Neuronal stem cell (in vitro differentiated cells): ENCODE measurements at regions not wholly inside any gene's neighbourhood (a gene's known extent, or its start where the extent isn't known, plus 50 kb on each side); places are given as distances from the start of the nearest gene placed in this dataset.
"Not testable (repeated sequence)": the region's sequence is repeated elsewhere in the genome, so short reads cannot be mapped to it uniquely, and the experiment has no call there.

Experiments
- DNase-seq: peaks from one replicate; pipeline ENCODE4 v3.0.0-alpha.2; 2013; ENCODE audit warnings: low spot score
- H2AFZ ChIP-seq: one replicate; pipeline ENCODE4 v1.6.1; 2013; ENCODE audit warnings: mild to moderate bottlenecking, low read length, inconsistent platforms
- H2AK5ac ChIP-seq: 2 replicates; pipeline ENCODE4 v1.6.1; 2013; ENCODE audit warnings: low read depth, mild to moderate bottlenecking, inconsistent platforms, low read length, moderate library complexity, mixed read lengths
- H2BK120ac ChIP-seq: 2 replicates; pipeline ENCODE4 v1.6.1; 2013; ENCODE audit warnings: low read depth, mild to moderate bottlenecking, inconsistent platforms, low read length, moderate library complexity, mixed read lengths
- H2BK12ac ChIP-seq: one replicate; pipeline ENCODE4 v1.6.1; 2013; ENCODE audit warnings: low read length, inconsistent platforms
- H2BK15ac ChIP-seq: 2 replicates; pipeline ENCODE4 v1.6.1; 2013; ENCODE audit warnings: mild to moderate bottlenecking, low read length, inconsistent platforms, mixed read lengths
- H2BK5ac ChIP-seq: one replicate; pipeline ENCODE4 v1.6.1; 2013; ENCODE audit warnings: inconsistent platforms, mild to moderate bottlenecking, low read length, moderate library complexity
- H3K14ac ChIP-seq: one replicate; pipeline ENCODE4 v1.6.1; 2013; ENCODE audit warnings: low read length, inconsistent platforms
- H3K18ac ChIP-seq: 2 replicates; pipeline ENCODE4 v1.6.1; 2013; ENCODE audit warnings: low read length, inconsistent platforms
- H3K23ac ChIP-seq: 2 replicates; pipeline ENCODE4 v1.6.1; 2013; ENCODE audit warnings: low read depth, mild to moderate bottlenecking, mixed read lengths, low read length, inconsistent platforms; ENCODE audit not compliant: poor library complexity
- H3K27ac ChIP-seq: replicated peaks from 3 replicates; pipeline ENCODE4 v1.5.1; 2013; ENCODE audit warnings: low read length, inconsistent platforms
- H3K27me3 ChIP-seq, 3 experiments: 2 replicates each; pipeline ENCODE4 v1.6.1; 2013; ENCODE audit warnings: low read length in 3 of 3, mild to moderate bottlenecking in 2 of 3, inconsistent platforms in 1 of 3, low read depth in 1 of 3, mixed read lengths in 1 of 3, moderate library complexity in 1 of 3; ENCODE audit not compliant: control insufficient read depth in 3 of 3, insufficient read depth in 3 of 3
- H3K36me3 ChIP-seq, 2 donors: replicated peaks in 1 of 2; 2 replicates each; pipeline ENCODE4 v1.6.1; 2013; ENCODE audit warnings: low read length in 2 of 2; ENCODE audit not compliant: control insufficient read depth in 2 of 2, insufficient read depth in 2 of 2
- H3K4ac ChIP-seq: 2 replicates; pipeline ENCODE4 v1.6.1; 2013; ENCODE audit warnings: inconsistent platforms, mild to moderate bottlenecking, low read length, moderate library complexity
- H3K4me1 ChIP-seq, 2 donors: 1 replicate in 1 of 2; 2 replicates in 1 of 2; pipeline ENCODE4 v1.6.1; 2013; ENCODE audit warnings: low read length in 2 of 2, low read depth in 1 of 2; ENCODE audit not compliant: control insufficient read depth in 2 of 2, insufficient read depth in 1 of 2
- H3K4me2 ChIP-seq: one replicate; pipeline ENCODE4 v1.6.1; 2013; ENCODE audit warnings: mild to moderate bottlenecking, low read length, inconsistent platforms; ENCODE audit not compliant: insufficient read depth, poor library complexity, severe bottlenecking
- H3K4me3 ChIP-seq, 2 donors: 2 replicates each; pipeline ENCODE4 v1.5.1; 2013; ENCODE audit warnings: low read length in 2 of 2, mild to moderate bottlenecking in 2 of 2, inconsistent platforms in 1 of 2, moderate library complexity in 1 of 2
- H3K79me1 ChIP-seq: one replicate; pipeline ENCODE4 v1.6.1; 2013; ENCODE audit warnings: low read depth, mild to moderate bottlenecking, inconsistent platforms, low read length, moderate library complexity
- H3K9ac ChIP-seq: one replicate; pipeline ENCODE4 v1.6.1; 2013; ENCODE audit warnings: mild to moderate bottlenecking, low read depth, low read length, inconsistent platforms; ENCODE audit not compliant: poor library complexity
- H3K9me3 ChIP-seq, 2 donors: replicated peaks in 1 of 2; 2 replicates each; pipeline versions ENCODE3 to v1.6.1; 2013; ENCODE audit warnings: low read length in 2 of 2, mild to moderate bottlenecking in 2 of 2, inconsistent platforms in 1 of 2, low read depth in 1 of 2, mixed read lengths in 1 of 2, moderate library complexity in 1 of 2; ENCODE audit not compliant: control insufficient read depth in 2 of 2, insufficient read depth in 1 of 2
- H4K8ac ChIP-seq: one replicate; pipeline ENCODE4 v1.6.1; 2013; ENCODE audit warnings: low read depth, mild to moderate bottlenecking, inconsistent platforms, low read length, moderate library complexity
- H4K91ac ChIP-seq: one replicate; pipeline ENCODE4 v1.6.1; 2013; ENCODE audit warnings: low read length, low read depth, mild to moderate bottlenecking, inconsistent platforms; ENCODE audit not compliant: poor library complexity
- WGBS, 2 donors: extraction: QIAGEN DNeasy Blood & Tissue Kit; methylation state at CpG; one replicate each; pipeline ENCODE4 v1.1.7; 2013; ENCODE audit warnings: missing lambda C conversion rate in 2 of 2, mixed read lengths in 1 of 2; ENCODE audit not compliant: insufficient read length in 2 of 2, insufficient replicate concordance in 1 of 2; ENCODE audit errors: extremely low coverage in 2 of 2; 5-methylcytosine and 5-hydroxymethylcytosine counted together

DNA sequence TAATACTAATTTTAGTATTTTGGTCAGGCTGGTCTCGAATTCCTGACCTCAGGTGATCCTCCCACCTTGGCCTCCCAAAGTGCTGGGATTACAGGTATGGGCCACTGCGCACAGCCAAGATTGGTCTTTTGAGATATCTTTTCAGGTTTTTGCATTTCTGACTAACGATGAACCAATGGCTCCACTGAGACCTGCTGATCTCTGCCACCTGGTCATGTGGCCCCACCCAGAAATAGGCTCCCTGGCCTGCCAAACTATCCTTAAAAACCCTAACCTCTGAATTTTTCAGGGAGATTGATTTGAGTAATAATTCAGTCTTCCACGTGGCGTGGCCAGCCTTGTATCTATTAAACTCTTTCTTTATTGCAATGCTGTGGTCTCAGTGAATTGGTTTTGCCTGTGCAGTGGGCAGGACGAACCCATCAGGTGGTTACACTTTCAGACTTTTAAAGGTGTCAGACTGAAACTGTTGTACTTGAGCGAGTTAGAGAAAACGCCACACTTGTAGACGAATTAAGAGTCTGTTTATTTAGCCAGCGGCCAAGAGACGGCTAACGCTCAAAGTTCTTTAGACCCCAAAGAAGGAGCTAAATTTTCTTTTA is 85.8 kb upstream of the MSH6 start:
- DNase-seq: no peak
- no peak overlapping the region for H3K18ac ChIP-seq
- H2BK5ac ChIP-seq: no peak overlapping the region

DNA sequence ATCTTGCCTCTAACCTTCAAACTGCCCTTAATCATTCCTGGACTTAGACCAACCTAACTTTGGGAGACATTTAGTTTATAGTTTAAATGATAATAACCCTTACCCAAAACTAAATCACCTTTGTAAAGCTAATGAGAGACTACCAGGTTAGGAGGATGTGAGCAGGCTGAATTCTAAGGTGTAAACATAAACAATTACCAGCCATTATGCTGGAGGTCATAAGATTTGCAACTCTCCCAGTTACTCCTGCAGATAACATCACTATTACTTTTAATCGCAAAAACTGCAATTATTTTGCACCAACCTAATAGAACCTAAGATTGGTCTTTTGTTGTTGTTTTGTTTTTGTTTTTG is 86.5 kb upstream of the MSH6 start:
- H3K9ac ChIP-seq: no peak overlapping the region
- no peak overlapping the region for H3K14ac ChIP-seq
- DNase-seq: no peak

More for the DNA sequence above, 85.8 kb upstream of the MSH6 start:
- no peak overlapping the region for H4K91ac ChIP-seq
- no peak overlapping the region for H2BK120ac ChIP-seq
- no peak overlapping the region for H3K4ac ChIP-seq
- H2BK15ac ChIP-seq: no peak overlapping the region
- H2AK5ac ChIP-seq: no peak overlapping the region
- no peak overlapping the region for H3K14ac ChIP-seq
- H3K4me3 ChIP-seq: no peak overlapping the region
- WGBS, 2 donors: no CpG with 5 or more reads among the region's 12 CpGs
- no peak overlapping the region for H3K23ac ChIP-seq
- H3K4me2 ChIP-seq: no peak overlapping the region
- no peak overlapping the region for H2AFZ ChIP-seq
- no peak overlapping the region for H4K8ac ChIP-seq
- no peaks in the 10 kb centered on the region for H3K27me3 ChIP-seq
- peaks cover 5 to 15% of the 10 kb centered on the region in 2 donors for H3K4me1 ChIP-seq
- no peak overlapping the region for H3K9ac ChIP-seq
- H3K79me1 ChIP-seq: no peaks in the 10 kb centered on the region
- no peak overlapping the region for H3K27ac ChIP-seq
- H2BK12ac ChIP-seq: no peak overlapping the region
- H3K36me3 ChIP-seq: no peaks in the 10 kb centered on the region
- peaks cover 0 to 6% of the 10 kb centered on the region in 2 donors for H3K9me3 ChIP-seq

DNA sequence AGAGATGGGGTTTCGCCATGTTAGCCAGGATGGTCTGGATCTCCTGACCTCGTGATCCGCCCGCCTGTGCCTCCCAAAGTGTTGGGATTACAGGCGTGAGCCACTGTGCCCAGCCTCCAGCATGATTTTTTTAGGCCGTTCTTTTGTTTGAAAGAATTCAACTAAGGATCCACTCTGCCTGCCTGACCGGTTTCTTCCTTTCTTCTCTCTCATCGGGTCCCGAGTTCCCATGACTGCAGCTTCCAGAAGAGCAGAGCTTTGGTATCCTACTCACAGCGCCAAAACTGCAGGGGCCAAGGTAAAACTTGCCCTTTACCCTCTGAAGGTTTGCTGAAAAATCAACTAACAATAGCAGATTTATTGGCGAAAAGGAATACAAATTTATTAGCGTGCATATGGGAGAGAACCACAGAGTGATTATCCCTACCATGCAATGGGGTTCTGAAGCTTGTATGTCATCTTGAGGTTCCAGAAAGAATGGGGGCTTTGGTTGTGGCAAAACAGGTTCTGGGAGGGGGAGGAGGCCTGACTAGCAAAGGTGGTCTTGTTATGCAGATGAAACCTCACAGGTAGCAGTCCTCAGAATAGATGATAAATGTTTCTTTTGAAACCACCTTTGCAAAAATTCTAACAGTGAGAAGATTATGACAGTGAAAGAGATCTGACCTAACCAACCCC is 87.0 kb upstream of the MSH6 start:
- H2BK12ac ChIP-seq: no peak overlapping the region
- peaks cover 0 to 6% of the 10 kb centered on the region in 2 donors for H3K9me3 ChIP-seq
- H3K4me1 ChIP-seq: peaks cover 5 to 15% of the 10 kb centered on the region in 2 donors
- no peaks in the 10 kb centered on the region for H3K79me1 ChIP-seq
- H3K9ac ChIP-seq: no peak overlapping the region
- no CpG with 5 or more reads among the region's 12 CpGs for WGBS, 2 donors
- no peak overlapping the region for H3K14ac ChIP-seq
- H2BK120ac ChIP-seq: no peak overlapping the region
- H4K8ac ChIP-seq: no peak overlapping the region
- no peak for DNase-seq
- H2BK5ac ChIP-seq: no peak overlapping the region
- H3K4me3 ChIP-seq: no peak overlapping the region
- no peaks in the 10 kb centered on the region for H3K27me3 ChIP-seq
- no peak overlapping the region for H2AFZ ChIP-seq
- no peaks in the 10 kb centered on the region for H3K36me3 ChIP-seq
- no peak overlapping the region for H3K4me2 ChIP-seq
- H3K18ac ChIP-seq: no peak overlapping the region
- no peak overlapping the region for H3K4ac ChIP-seq
- no peak overlapping the region for H2BK15ac ChIP-seq
- no peak overlapping the region for H2AK5ac ChIP-seq
- no peak overlapping the region for H3K27ac ChIP-seq
- no peak overlapping the region for H3K23ac ChIP-seq
- H4K91ac ChIP-seq: no peak overlapping the region

More for the DNA sequence above, 86.5 kb upstream of the MSH6 start:
- Histone ChIP-seq H2AFZ (no peak overlapping the region), H2BK5ac (no peak overlapping the region), H3K4me1 (peaks cover 5 to 15% of the 10 kb centered on the region in 2 donors), H3K9me3 (peaks cover 0 to 6% of the 10 kb centered on the region in 2 donors), H2AK5ac (no peak overlapping the region), H4K91ac (no peak overlapping the region), H2BK120ac (no peak overlapping the region), H3K4me3 (no peak overlapping the region), H3K27me3 (no peaks in the 10 kb centered on the region), H3K4ac (no peak overlapping the region), H3K27ac (no peak overlapping the region), H2BK15ac (no peak overlapping the region), H4K8ac (no peak overlapping the region), H3K23ac (no peak overlapping the region), H3K79me1 (no peaks in the 10 kb centered on the region), H3K18ac (no peak overlapping the region), H3K4me2 (no peak overlapping the region), H3K36me3 (no peaks in the 10 kb centered on the region), H2BK12ac (no peak overlapping the region)
- no CpG with 5 or more reads among the region's 1 CpG for WGBS, 2 donors

DNA sequence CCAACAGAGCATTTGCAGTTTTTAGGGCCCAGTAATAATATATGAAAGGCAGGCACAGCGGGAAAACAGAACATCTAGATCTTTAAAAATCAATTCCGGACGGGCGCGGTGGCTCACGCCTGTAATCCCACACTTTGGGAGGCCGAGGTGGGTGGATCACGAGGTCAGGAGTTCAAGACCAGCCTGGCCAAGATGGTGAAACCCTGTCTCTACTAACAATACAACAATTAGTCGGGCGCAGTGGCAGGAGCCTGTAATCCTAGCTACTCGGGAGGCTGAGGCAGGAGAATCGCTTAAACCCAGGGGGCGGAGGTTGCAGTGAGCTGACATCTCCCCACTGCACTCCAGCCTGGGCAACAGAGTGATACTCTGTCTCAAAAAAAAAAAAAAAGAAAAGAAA is 88.5 kb upstream of the MSH6 start:
- not testable (repeated sequence) for H3K14ac ChIP-seq, H3K4me2 ChIP-seq, H4K8ac ChIP-seq, H3K27ac ChIP-seq, H3K9me3 ChIP-seq, H3K4ac ChIP-seq, H2BK5ac ChIP-seq, H3K23ac ChIP-seq, H2BK12ac ChIP-seq, H3K79me1 ChIP-seq, DNase-seq, H2AFZ ChIP-seq, H3K4me3 ChIP-seq, H2BK15ac ChIP-seq, H4K91ac ChIP-seq, H3K36me3 ChIP-seq, H3K27me3 ChIP-seq, H3K9ac ChIP-seq, H2BK120ac ChIP-seq, H3K18ac ChIP-seq
- Histone ChIP-seq H3K4me1 (peaks cover 5 to 15% of the 10 kb centered on the region in 2 donors), H2AK5ac (peak overlapping the region; percentile 37)
- WGBS, 2 donors: no CpG with 5 or more reads among the region's 13 CpGs
